ENCODE measurements at regions not wholly inside any gene's neighbourhood (a gene's known extent, or its start where the extent isn't known, plus 50 kb on each side); places are given as distances from the start of the nearest gene placed in this dataset.
"Not testable (repeated sequence)": the region's sequence is repeated elsewhere in the genome, so short reads cannot be mapped to it uniquely, and the experiment has no call there.

- ATAC-seq, result no peak
- DNase-seq (ENCODE audit: low spot score), result no peak
Observed at GRCh38 chr5:124056326-124056990, 544.5 kb downstream of the CSNK1G3 start.

- no peak for ATAC-seq
- no peak for DNase-seq (ENCODE audit: low spot score)
Observed at GRCh38 chr5:124055751-124056150, 543.8 kb downstream of the CSNK1G3 start.

- DNase-seq (ENCODE audit: low spot score) (no peak), ATAC-seq (no peak)
Observed at GRCh38 chr5:124054564-124054963, 542.6 kb downstream of the CSNK1G3 start.

GRCh38 chr5:124053340-124053739, 541.4 kb downstream of the CSNK1G3 start:
- DNase-seq (ENCODE audit: low spot score) (no peak), ATAC-seq (no peak)

- ATAC-seq (no peak), DNase-seq (ENCODE audit: low spot score) (no peak)
Observed at GRCh38 chr5:124052201-124052600, 540.2 kb downstream of the CSNK1G3 start.

- ATAC-seq (no peak), DNase-seq (ENCODE audit: low spot score) (no peak)
Observed at GRCh38 chr5:124050120-124050770, 538.3 kb downstream of the CSNK1G3 start.

- no peak for ATAC-seq
- DNase-seq (ENCODE audit: low spot score), result no peak
Observed at GRCh38 chr5:124045412-124045811, 533.4 kb downstream of the CSNK1G3 start.

GRCh38 chr5:124044613-124045012, 532.6 kb downstream of the CSNK1G3 start:
- DNase-seq (ENCODE audit: low spot score), result no peak
- no peak for ATAC-seq

GRCh38 chr5:124043456-124043855, 531.5 kb downstream of the CSNK1G3 start:
- no peak for ATAC-seq

GRCh38 chr5:124040799-124041198, 528.8 kb downstream of the CSNK1G3 start:
- DNase-seq (ENCODE audit: low spot score) (no peak), ATAC-seq (peak; percentile 69)

More at GRCh38 chr5:124043456-124043855, 531.5 kb downstream of the CSNK1G3 start:
- DNase-seq (ENCODE audit: low spot score), result no peak

GRCh38 chr5:124039410-124039809, 527.4 kb downstream of the CSNK1G3 start:
- ATAC-seq (no peak), DNase-seq (ENCODE audit: low spot score) (no peak)

GRCh38 chr5:124036786-124037185, 524.8 kb downstream of the CSNK1G3 start:
- ATAC-seq (no peak), DNase-seq (ENCODE audit: low spot score) (no peak)

GRCh38 chr5:124034963-124035362, 523.0 kb downstream of the CSNK1G3 start:
- DNase-seq (ENCODE audit: low spot score) (no peak), ATAC-seq (no peak)

GRCh38 chr5:124034083-124034700, 522.2 kb downstream of the CSNK1G3 start:
- no peak for DNase-seq (ENCODE audit: low spot score)
- no peak for ATAC-seq

GRCh38 chr5:124030043-124030491, 518.1 kb downstream of the CSNK1G3 start:
- DNase-seq (ENCODE audit: low spot score) (no peak), ATAC-seq (no peak)

GRCh38 chr5:124027441-124027840, 515.5 kb downstream of the CSNK1G3 start:
- no peak for DNase-seq (ENCODE audit: low spot score)
- no peak for ATAC-seq

GRCh38 chr5:124025306-124025845, 513.4 kb downstream of the CSNK1G3 start:
- ATAC-seq (no peak), DNase-seq (ENCODE audit: low spot score) (no peak)

GRCh38 chr5:124022966-124023365, 511.0 kb downstream of the CSNK1G3 start:
- DNase-seq (ENCODE audit: low spot score) (no peak), ATAC-seq (no peak)

- DNase-seq (ENCODE audit: low spot score), result no peak
- ATAC-seq, result no peak
Observed at GRCh38 chr5:124021776-124022175, 509.8 kb downstream of the CSNK1G3 start.

- no peak for ATAC-seq
- no peak for DNase-seq (ENCODE audit: low spot score)
Observed at GRCh38 chr5:124021066-124021641, 509.2 kb downstream of the CSNK1G3 start.

GRCh38 chr5:124017321-124017720, 505.3 kb downstream of the CSNK1G3 start:
- DNase-seq (ENCODE audit: low spot score); ATAC-seq: not testable (repeated sequence)
